SK-N-SH (cell line): ENCODE measurements at regions not wholly inside any gene's neighbourhood (a gene's known extent, or its start where the extent isn't known, plus 50 kb on each side); places are given as distances from the start of the nearest gene placed in this dataset.

ENCODE experiments used
- CTCF ChIA-PET: fragments of 300-600, 350-600 bp; formaldehyde crosslinking; extraction: SDS; loops from one replicate; lab custom pipeline; 2021; lab: Yijun Ruan, JAX
- POLR2A ChIA-PET: fragments of 350-600 bp; sonication (Branson Sonifier 250); formaldehyde crosslinking; extraction: SDS; loops from one replicate; lab custom pipeline; 2020; ENCODE audit warnings: antibody characterized with exemption, inconsistent platforms; lab: Yijun Ruan, JAX
- DNase-seq: peaks from one replicate; pipeline ENCODE4 v3.0.0; 2012
- H2AFZ ChIP-seq: fragments of 200-600 bp; sonication (generic); 2 replicates; pipeline ENCODE4 v1.8.1; 2016; ENCODE audit warnings: antibody characterized with exemption, mild to moderate bottlenecking, low read depth
- H3F3A ChIP-seq: fragments of 200-600 bp; sonication (generic); replicated peaks from 2 replicates; pipeline ENCODE3; 2016; ENCODE audit warnings: antibody characterized with exemption, mild to moderate bottlenecking; ENCODE audit not compliant: insufficient read depth
- H3K27ac ChIP-seq, 2 experiments: fragments of 200-500 bp in 1 of 2; fragments of 200-600 bp in 1 of 2; sonication (Bioruptor generic) in 1 of 2; sonication (generic), shearing (Covaris generic) in 1 of 2; 2 replicates each; pipeline versions ENCODE4 v1.5.1 to v1.6.1; 2014 to 2016; ENCODE audit warnings: low read depth in 2 of 2, inconsistent platforms in 1 of 2, low read length in 1 of 2, mild to moderate bottlenecking in 1 of 2, mixed read lengths in 1 of 2
- H3K27me3 ChIP-seq: fragments of 200-600 bp; sonication (generic), shearing (Covaris generic); 2 replicates; pipeline ENCODE4 v1.6.1; 2016; ENCODE audit warnings: mixed run types; ENCODE audit not compliant: insufficient read depth
- H3K36me3 ChIP-seq, 2 experiments: fragments of 200-500 bp in 1 of 2; fragments of 200-600 bp in 1 of 2; sonication (Bioruptor generic) in 1 of 2; sonication (generic) in 1 of 2; replicated peaks in 1 of 2; 2 replicates each; pipeline versions ENCODE3 to v1.5.1; 2014 to 2016; ENCODE audit warnings: low read length in 1 of 2, mild to moderate bottlenecking in 1 of 2; ENCODE audit not compliant: insufficient read depth in 2 of 2, control insufficient read depth in 1 of 2
- H3K4me1 ChIP-seq, 2 experiments: fragments of 200-500 bp in 1 of 2; fragments of 200-600 bp in 1 of 2; sonication (Bioruptor generic) in 1 of 2; sonication (generic), shearing (Covaris generic) in 1 of 2; 2 replicates each; pipeline versions ENCODE4 v1.5.1 to v1.6.1; 2014 to 2016; ENCODE audit warnings: low read depth in 1 of 2, low read length in 1 of 2, mixed run types in 1 of 2; ENCODE audit not compliant: insufficient read depth in 2 of 2, control insufficient read depth in 1 of 2
- H3K4me2 ChIP-seq: fragments of 200-600 bp; sonication (generic), shearing (Covaris generic); 2 replicates; pipeline ENCODE4 v1.6.1; 2017; ENCODE audit warnings: mixed run types
- H3K4me3 ChIP-seq, 2 experiments: fragments of 200-500 bp in 1 of 2; fragments of 200-600 bp in 1 of 2; sonication (Bioruptor generic) in 1 of 2; sonication (generic), shearing (Covaris generic) in 1 of 2; 2 replicates each; pipeline versions ENCODE4 v1.5.1 to v1.8.1; 2014 to 2016; ENCODE audit warnings: low read depth in 2 of 2, inconsistent platforms in 1 of 2, low read length in 1 of 2, mild to moderate bottlenecking in 1 of 2, mixed read lengths in 1 of 2, moderate library complexity in 1 of 2
- H3K79me2 ChIP-seq: fragments of 200-600 bp; sonication (generic); 2 replicates; pipeline ENCODE4 v1.8.1; 2017; ENCODE audit warnings: mild to moderate bottlenecking; ENCODE audit not compliant: insufficient read depth
- H3K9ac ChIP-seq: fragments of 200-600 bp; sonication (generic); 2 replicates; pipeline ENCODE4 v1.6.1; 2017; ENCODE audit warnings: mixed run types
- H3K9me2 ChIP-seq: fragments of 200-600 bp; sonication (generic); 2 replicates; pipeline ENCODE4 v1.6.1; 2017; ENCODE audit warnings: mixed run types
- H3K9me3 ChIP-seq: fragments of 200-600 bp; sonication (generic); 2 replicates; pipeline ENCODE4 v1.6.1; 2017; ENCODE audit warnings: mixed run types, mild to moderate bottlenecking, moderate library complexity
- H4K20me1 ChIP-seq: fragments of 200-600 bp; sonication (generic); 2 replicates; pipeline ENCODE4 v1.6.1; 2017; ENCODE audit warnings: mild to moderate bottlenecking, mixed run types; ENCODE audit not compliant: insufficient read depth
- CHD2 ChIP-seq: fragments of 150-350 bp; IDR thresholded peaks from 2 replicates; pipeline ENCODE4 v1.6.1; 2018; ENCODE audit warnings: low read length; ENCODE audit not compliant: partially characterized antibody
- CTCF ChIP-seq: fragments of 200-600 bp; sonication (generic); IDR thresholded peaks from 2 replicates; pipeline ENCODE4 v1.6.1; 2017; ENCODE audit warnings: antibody characterized with exemption, mild to moderate bottlenecking, moderate library complexity
- EP300 ChIP-seq, 2 experiments: IDR thresholded peaks; 2 replicates each; pipeline versions ENCODE4 v1.4.0 to v1.6.1; 2012; ENCODE audit warnings: borderline replicate concordance in 1 of 2, low read depth in 1 of 2, low read length in 1 of 2
- FOXJ3 ChIP-seq: sonication (generic); formaldehyde crosslinking; IDR thresholded peaks from 2 replicates; pipeline ENCODE4 v1.5.1; 2020; ENCODE audit warnings: mild to moderate bottlenecking, missing genetic modification reagents
- GABPA ChIP-seq: IDR thresholded peaks from 2 replicates; pipeline ENCODE4 v1.4.0; 2012; ENCODE audit warnings: low read depth, mild to moderate bottlenecking
- GATA2 ChIP-seq: sonication (generic); formaldehyde crosslinking; IDR thresholded peaks from 2 replicates; pipeline ENCODE4 v1.5.0; 2020; ENCODE audit warnings: mild to moderate bottlenecking, missing genetic modification reagents
- IRF3 ChIP-seq: fragments of 150-350 bp; IDR thresholded peaks from 2 replicates; pipeline ENCODE4 v1.6.1; 2016; ENCODE audit warnings: mild to moderate bottlenecking, low read depth, low read length
- JUND ChIP-seq: IDR thresholded peaks from 2 replicates; pipeline ENCODE4 v1.4.0; 2012
- MEF2A ChIP-seq: IDR thresholded peaks from 2 replicates; pipeline ENCODE4 v1.4.0; 2012; ENCODE audit warnings: low read depth, borderline replicate concordance
- NFIC ChIP-seq: IDR thresholded peaks from 2 replicates; pipeline ENCODE4 v1.4.0; 2012; ENCODE audit warnings: borderline replicate concordance
- POLR2AphosphoS5 ChIP-seq: IDR thresholded peaks from 2 replicates; pipeline ENCODE4 v1.6.1; 2012; ENCODE audit warnings: low read depth, low read length
- RAD21 ChIP-seq: IDR thresholded peaks from 2 replicates; pipeline ENCODE4 v1.6.1; 2012; ENCODE audit warnings: mild to moderate bottlenecking, low read length
- REST ChIP-seq: IDR thresholded peaks from 2 replicates; pipeline ENCODE4 v1.6.1; 2012; ENCODE audit warnings: mild to moderate bottlenecking, low read depth, low read length, moderate library complexity
- RXRA ChIP-seq: IDR thresholded peaks from 2 replicates; pipeline ENCODE4 v1.4.0; 2012; ENCODE audit warnings: low read depth, mild to moderate bottlenecking, borderline replicate concordance
- SMC3 ChIP-seq: IDR thresholded peaks from 2 replicates; pipeline ENCODE4 v1.6.1; 2012; ENCODE audit warnings: low read depth, low read length, improper control_type of control experiment
- TAF1 ChIP-seq: IDR thresholded peaks from 2 replicates; pipeline ENCODE4 v1.6.1; 2012; ENCODE audit warnings: low read depth, mild to moderate bottlenecking, low read length, moderate library complexity, borderline replicate concordance
- YY1 ChIP-seq: IDR thresholded peaks from 2 replicates; pipeline ENCODE4 v1.4.0; 2012; ENCODE audit warnings: low read depth, mild to moderate bottlenecking
- ZBTB33 ChIP-seq: IDR thresholded peaks from 2 replicates; pipeline ENCODE4 v1.4.0; 2012; ENCODE audit warnings: low read depth, borderline replicate concordance
- WGBS: methylation state at CpG from one replicate; pipeline ENCODE4 v1.1.6; 2017; ENCODE audit warnings: low lambda C conversion rate; 5-methylcytosine and 5-hydroxymethylcytosine counted together

GRCh38 chr2:38438133-38438882, 61.2 kb upstream of the ATL2 start:
- ChIA-PET POLR2A (no interaction called here), CTCF (interaction anchor here (1.1 to 2.6 kb wide), 3 partner anchors 10 to 71 kb away, joined by 3 to 7 read pairs (median 7); no protein-coding TSS in a partner anchor)
- H3K4me3 ChIP-seq = no peak overlapping the region

More at GRCh38 chr2:38438133-38438882, 61.2 kb upstream of the ATL2 start:
- H3K9ac ChIP-seq = no peak overlapping the region
- H3K27me3 ChIP-seq = peaks cover 12% of the 10 kb centered on the region
- no peak overlapping the region for H2AFZ ChIP-seq
- H3K79me2 ChIP-seq = no peaks in the 10 kb centered on the region
- TF ChIP-seq JUND (no peak), FOXJ3 (CRISPR knock-in tag) (no peak), CHD2 (no peak), SMC3 (no peak), GATA2 (CRISPR knock-in tag) (no peak), REST (no peak), EP300 (IDR thresholded peaks at IDR 0.05; ENCODE audit: borderline replicate concordance in 1 of 2, low read depth in 1 of 2, low read length in 1 of 2) (no peak), RAD21 (no peak), CTCF (no peak), MEF2A (no peak), YY1 (no peak), IRF3 (no peak), ZBTB33 (no peak), GABPA (no peak), NFIC (no peak), TAF1 (no peak), POLR2AphosphoS5 (no peak), RXRA (no peak)
- no peak overlapping the region for H3K4me2 ChIP-seq
- H3K36me3 ChIP-seq = no peaks in the 10 kb centered on the region
- no peaks in the 10 kb centered on the region for H3K9me3 ChIP-seq
- H3K9me2 ChIP-seq = no peaks in the 10 kb centered on the region
- no peak overlapping the region for H3K27ac ChIP-seq
- H3K4me1 ChIP-seq = peaks cover 7 to 32% of the 10 kb centered on the region in 2 experiments; a peak in 3 of 4 replicates
- no peaks in the 10 kb centered on the region for H4K20me1 ChIP-seq
- no peak for DNase-seq
- 48% methylated on average over 2 of the region's 2 CpGs for WGBS
- H3F3A ChIP-seq = no peaks in the 10 kb centered on the region
